Ureter (tissue), 1 donor: ENCODE measurements at regions not wholly inside any gene's neighbourhood (a gene's known extent, or its start where the extent isn't known, plus 50 kb on each side); places are given as distances from the start of the nearest gene placed in this dataset.

ENCODE experiments used
- DNase-seq: peaks from one replicate; pipeline ENCODE4 v3.0.0-alpha.2; 2020; ENCODE audit warnings: low spot score
- donor health status: DM: yes; HTN: yes; CAD: no.

DNA sequence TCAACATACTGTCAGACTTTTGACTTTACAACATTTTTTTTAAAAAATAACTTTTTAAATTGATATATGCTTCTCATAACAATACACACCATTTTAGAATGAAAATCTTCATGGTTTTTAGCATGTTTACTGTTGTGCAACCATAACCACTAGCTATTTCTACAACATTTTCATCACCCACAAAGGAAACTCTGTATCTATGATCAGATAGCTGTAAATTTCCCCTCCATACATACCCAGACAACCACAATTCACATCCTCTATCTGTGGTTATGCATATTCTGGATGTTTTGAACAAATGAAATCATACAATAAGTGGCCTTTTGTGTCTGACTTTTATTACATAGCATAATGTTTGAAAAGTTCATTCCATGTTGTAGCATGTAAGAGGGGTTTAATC, 1666.0 kb downstream of the EFNB2 start:
- DNase-seq, result no peak

DNA sequence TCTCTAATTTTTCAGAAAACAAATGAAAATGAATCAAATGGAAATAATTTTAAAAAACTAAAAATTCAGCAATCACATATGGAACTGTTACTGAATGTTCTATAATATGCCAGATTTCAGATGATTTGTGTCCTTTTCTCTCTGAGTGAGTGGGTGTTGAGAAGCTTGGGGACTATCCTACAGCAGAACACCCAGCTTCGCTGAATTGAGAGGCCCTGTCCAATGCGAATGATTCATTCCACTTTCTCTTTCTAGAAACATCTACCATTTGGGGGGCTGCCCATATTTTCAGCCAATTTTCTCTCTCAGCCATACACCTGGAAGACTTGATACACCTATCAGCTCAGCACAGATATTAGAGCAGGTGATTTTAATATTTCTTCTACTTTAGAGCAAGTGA, 1666.7 kb downstream of the EFNB2 start:
- no peak for DNase-seq

DNA sequence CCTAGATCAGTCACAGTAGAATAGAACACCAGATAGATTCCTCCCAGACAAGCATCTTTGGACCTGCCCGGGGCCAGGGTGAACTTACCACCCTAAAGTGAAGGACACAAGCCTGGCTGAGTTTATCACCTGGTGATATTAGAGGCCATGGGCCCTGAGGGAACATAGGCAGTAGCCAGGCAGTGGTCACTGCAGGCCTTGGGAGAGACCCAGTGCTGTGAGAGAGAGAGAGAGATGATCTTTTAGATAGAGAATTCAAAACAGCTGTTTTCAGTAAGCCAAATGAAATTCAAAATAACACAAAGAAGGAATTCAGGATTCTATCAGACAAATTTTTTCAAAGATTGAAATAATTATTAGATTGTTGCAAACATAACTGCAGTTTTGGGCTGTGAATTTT, 1679.9 kb downstream of the EFNB2 start:
- DNase-seq, result no peak

DNA sequence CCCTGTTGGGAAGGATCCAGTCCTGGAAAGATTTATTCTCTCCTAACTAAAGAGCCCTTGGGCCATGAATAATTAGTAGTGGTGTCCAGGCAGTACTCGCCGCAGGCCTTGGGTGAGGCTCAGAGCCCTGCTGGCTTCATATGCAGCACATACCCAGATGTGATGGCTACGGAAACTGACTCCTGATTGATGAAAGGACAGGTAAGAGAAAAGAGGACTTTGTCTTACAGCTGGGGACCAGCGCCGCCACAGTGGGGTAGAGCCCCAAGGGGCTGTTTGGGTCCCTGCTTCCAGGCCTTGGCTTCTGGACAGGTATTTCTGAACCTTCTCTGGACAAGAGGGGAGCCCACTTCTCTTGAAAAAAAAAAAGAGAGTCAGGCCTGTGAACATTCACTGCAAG, 1680.8 kb downstream of the EFNB2 start:
- DNase-seq, result no peak

DNA sequence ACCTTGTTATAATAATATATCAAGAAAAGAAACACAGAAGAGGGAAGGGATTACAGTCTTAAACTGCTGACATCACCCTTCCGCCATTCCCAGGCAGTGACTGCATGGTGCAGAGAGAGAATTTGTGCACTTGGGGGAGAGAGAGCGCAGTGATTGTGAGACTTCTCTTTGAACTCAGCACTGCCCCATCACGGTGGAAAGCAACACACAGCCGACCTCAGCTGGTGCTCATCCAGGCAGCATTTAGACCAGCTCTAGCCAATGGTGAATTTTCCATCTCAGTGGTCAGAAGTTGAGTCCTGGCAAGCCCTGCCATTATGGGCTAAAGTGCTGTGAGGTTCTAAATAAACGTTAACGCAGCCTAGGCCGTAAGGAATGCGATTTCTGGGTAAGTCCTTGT, 1681.5 kb downstream of the EFNB2 start:
- no peak for DNase-seq

DNA sequence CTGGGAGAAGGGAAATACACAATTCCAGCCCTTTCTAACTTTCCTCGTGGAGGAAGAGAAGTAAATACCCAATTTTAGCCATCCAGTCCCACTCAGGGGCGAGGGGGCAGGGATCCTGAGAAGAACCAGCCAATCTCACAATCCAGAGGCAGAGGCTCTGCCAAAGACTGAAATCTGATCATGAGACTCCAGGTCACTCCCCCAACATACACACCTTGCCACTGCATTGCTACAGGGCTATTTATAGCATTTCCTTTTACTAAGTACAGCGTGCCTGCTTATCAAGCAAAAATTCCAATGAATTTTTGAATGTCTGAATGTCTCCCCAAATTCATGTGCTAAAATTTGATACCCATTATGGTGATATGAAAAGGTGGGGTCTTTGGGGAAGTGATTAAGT, 1687.5 kb downstream of the EFNB2 start:
- no peak for DNase-seq

DNA sequence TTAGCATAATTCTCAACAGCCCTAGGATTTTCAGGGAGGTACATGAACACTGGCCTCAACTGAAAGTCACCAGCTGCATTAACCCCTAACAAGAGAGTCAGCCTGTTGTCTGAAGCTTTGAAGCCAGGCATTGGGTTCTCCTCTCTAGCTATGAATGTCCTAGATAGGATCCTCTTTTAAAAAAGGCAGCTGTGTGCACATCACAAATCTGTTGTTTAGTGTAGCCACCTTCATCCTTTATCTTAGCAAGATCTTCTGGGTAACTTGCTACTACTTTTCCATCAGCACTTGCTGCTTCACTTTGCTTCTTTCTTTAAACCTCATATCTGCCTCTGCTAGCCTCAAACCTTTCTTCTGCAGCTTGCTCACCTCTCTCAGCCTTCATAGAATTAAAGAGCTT, 1692.1 kb downstream of the EFNB2 start:
- DNase-seq, result no peak

DNA sequence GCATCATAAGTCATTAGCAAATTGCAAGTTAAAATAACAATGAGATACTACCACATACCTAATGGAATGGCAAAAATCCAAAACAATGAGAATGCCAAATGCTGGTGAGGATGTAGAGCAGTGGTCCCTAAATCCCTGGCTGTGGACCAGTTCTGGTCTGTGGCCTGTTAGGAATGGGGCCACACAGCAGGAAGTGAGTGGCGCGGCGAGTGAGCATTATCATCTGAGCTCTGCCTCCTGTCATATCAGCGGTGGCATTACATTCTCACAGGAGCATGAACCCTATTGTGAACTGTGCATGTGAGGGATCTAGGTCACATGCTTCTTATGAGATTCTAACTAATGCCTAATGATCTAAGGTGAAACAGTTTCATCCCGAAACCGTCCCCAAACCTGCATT, 1694.4 kb downstream of the EFNB2 start:
- DNase-seq, result no peak

DNA sequence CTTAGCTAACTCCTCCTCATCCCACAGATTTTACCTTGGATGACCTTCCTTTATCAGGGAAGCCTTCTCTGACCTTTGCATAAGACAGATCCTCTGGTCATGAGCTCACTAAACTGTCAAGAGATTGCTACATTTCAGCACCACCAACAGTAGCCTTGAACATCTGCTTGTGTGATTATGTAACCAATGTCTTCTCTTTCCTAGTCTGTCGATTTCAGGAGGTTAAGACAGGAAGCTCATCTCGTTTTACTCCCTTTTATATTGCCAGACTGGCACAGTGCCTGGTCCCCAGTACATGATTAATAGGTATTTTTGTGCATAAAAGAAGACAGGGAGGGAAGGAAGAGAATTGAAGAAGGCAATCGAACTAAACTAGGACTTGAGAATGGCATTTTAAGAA, 1697.7 kb downstream of the EFNB2 start:
- DNase-seq, result no peak

DNA sequence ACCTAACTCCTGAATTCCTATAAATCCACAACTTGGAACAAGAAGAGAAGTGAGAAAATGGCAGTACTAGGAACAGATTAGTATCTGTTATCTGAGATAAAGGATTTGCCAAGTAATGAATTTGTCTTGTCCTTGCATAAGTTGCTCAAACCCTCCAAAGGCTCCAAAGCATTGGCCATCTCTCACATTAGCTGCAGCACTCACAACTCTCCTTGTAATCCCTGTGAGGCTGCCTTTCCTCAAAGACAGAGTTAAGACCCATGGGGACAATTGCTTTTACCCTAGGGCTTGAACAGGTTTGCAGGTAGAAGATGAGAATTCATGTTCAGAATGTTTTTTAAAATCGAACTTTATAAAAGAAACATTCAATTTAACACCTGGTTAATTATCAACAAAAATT, 1702.2 kb downstream of the EFNB2 start:
- DNase-seq, result no peak

DNA sequence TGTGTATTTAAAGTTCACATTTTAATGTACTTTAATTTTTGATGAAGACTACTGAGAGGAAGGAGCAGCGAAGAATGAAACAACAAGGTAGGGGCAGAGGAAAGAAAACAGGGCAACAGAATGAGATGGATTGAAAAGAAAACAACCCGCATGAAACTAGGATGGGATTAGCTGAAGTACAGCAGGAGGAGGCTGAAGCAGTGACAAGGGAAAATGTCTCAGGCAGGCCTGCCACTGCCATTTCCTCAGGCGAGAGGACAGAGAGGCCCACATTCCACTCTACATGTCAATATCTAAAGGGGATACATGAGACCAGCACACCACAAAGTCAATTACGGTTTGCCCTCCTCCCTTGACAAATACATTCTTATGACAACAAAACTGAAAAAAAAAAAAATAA, 1703.2 kb downstream of the EFNB2 start:
- DNase-seq, result no peak

DNA sequence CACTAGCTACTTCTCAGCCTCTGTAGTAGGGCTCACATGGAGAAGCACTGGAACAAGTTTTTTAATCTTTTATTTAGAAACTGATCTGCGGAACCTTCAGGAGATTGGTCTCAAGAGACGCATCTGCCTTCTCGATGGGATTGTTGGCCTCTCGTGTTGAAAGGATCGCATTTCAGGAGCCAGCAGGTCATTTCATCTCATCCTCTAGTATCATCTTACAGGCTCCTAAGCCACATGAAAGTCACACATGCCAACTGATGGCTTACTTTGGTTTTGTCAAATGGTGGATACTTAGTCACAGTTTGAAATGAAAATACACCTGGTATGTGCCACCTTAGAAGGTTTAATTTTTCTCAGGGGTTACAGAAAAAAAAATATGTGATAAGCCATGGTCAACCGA, 1703.6 kb downstream of the EFNB2 start:
- DNase-seq, result no peak

DNA sequence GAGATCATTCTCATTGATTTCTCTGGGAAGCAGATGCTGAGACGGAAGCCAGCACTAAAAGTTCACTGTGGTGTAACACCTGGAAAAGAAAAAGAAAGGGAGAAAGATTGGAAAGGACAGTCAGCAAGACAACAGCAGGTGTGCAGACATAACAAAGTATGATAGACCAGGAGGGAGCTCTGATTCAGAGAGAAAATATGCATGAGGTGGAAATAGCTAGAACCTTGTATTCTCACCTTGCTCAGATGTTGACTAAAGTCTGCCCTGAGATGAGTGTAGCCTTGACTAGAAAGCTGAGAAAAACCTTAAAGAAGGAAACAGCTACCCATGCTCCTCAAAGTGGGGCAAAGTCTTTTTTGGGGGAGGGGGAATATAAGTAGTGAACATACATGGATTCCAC, 1711.8 kb downstream of the EFNB2 start:
- no peak for DNase-seq

DNA sequence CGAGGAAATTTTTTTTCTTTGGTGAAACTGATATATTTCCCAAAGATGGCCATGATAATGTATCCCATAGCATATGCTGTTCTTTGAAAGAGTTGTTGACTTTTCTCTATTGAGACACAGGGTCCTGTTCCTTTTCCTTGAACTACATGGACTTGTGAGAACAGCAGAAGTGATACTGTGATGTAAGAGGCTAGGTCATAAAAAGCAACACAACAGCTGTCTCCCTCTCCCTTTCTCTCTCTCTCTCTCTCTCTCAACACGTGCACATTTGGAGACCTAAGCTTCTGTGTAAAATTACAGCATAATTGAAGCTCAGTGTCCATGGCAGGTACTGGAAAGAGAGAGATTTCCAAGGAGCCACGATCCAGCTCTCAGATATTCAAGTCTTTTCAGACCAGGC, 1712.4 kb downstream of the EFNB2 start:
- DNase-seq, result no peak

DNA sequence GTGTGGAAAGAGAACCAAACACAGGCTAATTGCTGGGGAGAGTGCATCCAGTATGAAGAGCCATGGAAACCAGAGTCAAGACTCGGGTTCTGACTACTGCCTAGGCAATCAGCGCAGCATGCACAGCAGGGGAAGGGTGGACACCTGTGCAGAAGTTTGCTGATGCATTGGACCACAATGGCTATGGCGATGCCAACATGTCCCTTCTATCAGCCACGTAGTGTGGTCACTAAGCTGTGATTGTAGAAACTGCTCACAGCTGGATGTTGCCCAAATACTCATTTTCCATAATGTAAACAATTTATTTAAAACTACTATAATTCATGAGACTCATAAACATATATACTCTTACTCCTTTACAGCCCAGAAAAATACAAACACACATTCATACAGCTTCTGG, 1718.2 kb downstream of the EFNB2 start:
- DNase-seq, result no peak

DNA sequence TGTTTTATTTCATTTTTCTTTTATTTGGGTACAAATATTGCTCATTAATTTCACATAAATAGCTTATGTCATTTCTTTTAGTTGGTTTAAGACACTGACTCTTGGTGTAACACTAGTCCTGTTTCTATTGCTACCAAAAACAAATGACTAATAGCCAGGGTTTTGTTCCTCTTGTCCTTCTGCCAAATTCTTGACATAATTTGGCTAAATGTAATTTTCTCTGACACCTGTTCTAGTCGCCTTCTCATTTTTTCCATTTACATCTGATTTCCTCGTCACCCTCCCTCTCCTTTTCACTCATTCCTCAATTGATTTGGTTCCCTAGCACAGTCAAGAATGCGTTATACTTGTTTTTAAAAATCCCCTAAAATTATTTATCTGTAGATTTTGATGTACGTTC, 1718.7 kb downstream of the EFNB2 start:
- no peak for DNase-seq

DNA sequence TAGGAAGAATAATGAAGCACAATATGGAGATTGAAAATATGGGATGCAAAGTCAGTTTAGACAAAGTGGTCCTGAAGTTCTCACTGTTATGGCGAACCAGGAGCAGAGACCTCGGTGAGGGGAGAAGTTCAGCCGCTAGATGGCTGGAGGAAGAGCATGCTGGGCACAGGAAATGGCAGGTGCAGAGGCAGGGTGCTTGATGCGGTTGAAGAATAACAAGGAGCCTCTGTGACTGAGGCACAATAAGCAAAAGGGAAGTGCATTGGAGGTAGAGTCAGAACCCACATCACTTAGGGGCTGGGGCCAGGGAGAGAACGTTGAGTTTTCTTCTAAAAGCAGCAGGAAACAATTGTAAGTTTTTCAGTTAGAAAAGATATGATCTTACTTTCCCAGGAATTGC, 1725.2 kb downstream of the EFNB2 start:
- DNase-seq, result no peak

DNA sequence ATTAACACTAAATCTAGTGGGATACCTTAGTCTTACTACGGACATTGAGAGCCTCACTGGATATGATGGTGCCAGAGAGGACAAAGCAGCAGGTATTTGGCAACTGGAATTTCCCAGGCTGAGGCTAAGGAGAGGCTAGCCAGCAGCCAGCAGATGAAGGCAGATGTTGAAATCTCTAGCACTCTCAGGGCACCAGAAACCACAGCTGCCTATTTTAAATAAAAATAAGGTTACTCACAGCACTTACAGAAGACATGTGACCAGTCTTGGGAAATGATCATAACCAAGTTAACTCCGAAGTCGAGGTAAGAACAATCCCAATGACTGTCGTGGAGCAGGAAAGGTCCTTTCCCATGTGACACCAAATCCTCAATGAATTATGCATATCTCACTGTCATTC, 1726.0 kb downstream of the EFNB2 start:
- DNase-seq, result no peak

DNA sequence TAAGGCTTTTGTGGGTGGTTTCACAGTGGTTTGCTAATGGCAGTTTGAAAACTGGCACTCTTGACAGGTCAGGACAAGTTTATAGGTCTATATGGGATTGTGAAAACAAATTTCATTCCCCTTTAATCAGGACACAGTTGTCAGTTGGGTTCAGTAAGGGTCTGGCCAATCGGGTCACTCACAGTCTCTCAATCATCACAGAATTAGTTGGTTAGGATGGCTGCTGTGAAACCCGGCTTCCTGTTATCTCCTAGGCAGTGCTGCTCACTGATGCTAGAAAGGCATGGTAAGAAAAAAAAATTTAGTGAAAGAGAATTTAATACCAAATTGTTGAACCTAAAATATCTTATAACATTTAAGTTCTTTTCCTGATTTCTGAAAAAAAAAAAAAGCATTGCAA, 1730.1 kb downstream of the EFNB2 start:
- DNase-seq, result no peak

DNA sequence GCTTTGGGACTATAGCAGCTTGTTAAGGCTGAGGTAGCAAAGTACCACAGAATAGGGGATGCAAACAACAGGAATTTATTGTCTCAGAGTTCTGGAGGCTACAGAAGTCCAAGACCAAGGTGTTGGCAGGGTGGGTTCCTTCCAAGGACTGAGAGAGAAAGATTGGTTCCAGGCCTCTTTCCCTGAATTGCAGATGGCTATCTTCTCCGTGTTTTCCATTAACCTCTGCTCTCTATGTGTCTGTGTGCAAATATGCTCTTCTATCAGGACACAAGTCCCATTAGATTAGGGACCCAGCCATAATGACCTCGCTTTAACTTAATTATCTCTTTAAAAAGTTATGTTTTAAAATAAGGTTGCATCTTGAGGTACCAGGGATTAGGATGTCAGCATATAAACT, 1732.9 kb upstream of the SLC10A2 start:
- DNase-seq, result no peak

DNA sequence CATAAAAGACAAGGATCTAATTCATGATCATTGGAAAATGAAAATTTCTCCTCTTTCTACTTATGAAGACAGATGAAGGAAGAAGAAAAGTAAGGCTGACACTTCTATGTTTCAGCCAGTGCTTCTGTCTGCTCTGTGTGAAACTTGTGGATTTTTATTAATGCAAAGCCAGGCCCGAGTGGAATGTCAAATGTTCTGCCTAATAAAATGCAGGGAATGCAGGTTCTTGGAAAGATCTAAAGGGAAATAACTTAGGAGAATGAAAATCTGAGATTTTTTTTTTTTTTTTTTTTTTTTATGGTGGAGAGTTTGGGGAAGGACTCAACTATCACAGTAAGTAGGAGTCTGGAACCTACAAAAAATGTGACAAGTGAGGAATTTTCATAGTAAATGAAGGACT, 1732.3 kb upstream of the SLC10A2 start:
- no peak for DNase-seq

DNA sequence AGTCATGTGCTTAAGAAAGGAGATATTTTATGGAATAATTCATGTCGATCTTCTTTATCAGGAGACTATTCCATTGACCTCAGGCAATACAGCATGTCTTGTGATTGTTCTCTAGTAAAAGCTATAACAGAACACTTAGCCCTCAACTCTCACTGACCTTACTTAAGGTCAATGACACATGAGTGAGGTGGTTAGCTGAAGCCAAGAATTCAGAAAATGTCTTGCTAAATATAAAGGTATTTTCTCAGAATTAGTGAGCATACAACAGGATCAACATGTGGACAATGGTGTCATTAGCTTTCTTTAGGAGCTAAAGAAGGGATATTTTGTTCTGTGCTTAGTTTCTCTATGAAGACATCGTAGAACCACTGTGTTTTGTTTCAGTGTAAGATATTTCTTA, 1730.4 kb upstream of the SLC10A2 start:
- no peak for DNase-seq

DNA sequence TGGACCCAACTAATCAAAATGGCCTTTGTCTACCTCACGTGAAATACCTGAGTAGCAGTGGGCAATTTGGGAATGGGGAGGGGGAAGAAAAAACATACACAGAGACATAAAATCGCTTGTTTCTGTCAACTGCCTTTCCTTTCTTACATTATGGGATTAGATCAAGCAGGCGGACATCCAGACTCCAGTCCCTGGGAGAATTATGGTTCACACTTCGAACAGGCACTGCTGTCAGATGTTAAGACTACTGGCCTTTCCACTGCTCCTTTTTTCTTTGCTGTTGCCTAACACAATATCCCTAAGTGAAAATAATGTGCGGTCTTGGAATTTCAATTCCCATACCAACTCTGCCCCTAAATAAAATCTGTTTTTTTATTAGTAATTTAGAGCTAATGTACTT, 1719.7 kb upstream of the SLC10A2 start:
- DNase-seq, result no peak

DNA sequence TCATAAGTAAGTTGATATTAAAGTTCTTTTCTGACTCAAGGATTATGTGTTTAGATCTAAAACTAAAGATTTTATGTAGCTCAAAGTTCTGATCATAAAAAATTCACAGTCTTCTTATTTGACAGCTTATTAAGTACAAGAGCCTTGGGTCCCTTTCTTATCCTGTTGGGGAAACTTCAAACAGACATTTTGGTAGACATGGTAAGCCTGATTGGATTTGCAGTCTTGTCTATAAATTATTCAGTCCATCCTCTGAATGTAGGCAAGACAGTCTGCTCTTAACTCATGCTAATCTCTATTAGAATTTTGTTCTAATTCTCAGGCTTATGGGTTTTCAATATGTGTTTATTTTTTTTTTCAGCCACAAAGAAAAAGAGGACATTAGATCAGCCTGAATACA, 1718.7 kb upstream of the SLC10A2 start:
- DNase-seq, result no peak

DNA sequence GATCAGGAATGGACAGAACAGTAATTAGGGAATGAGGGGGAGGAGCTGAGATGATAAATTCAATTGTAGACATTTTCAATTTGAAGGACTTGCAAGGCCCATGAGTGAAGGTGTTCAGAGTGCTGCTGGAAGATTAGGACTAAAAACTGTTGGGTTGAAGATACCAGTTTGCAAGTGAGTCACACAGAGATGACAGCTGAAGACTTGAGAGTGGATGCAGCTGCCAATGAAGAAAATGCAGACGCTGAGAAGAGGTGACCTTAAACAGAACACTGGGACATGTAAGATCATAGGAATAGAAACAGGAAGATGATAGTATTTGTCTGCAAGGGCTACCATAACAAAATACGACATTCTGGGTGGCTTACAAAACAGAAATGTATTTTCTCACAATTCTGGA, 1716.5 kb upstream of the SLC10A2 start:
- DNase-seq, result no peak
